KMS-11 (cell line): ENCODE measurements at regions not wholly inside any gene's neighbourhood (a gene's known extent, or its start where the extent isn't known, plus 50 kb on each side); places are given as distances from the start of the nearest gene placed in this dataset.
A peak's percentile ranks its signal among the peaks of the same experiment; 100 is the strongest.
"Not testable (repeated sequence)": the region's sequence is repeated elsewhere in the genome, so short reads cannot be mapped to it uniquely, and the experiment has no call there.

Source experiments
- H2AFZ ChIP-seq: fragments of 200-600 bp; sonication (generic); 2 replicates; pipeline ENCODE4 v1.6.1; 2016; ENCODE audit warnings: antibody characterized with exemption, mixed run types, low read depth
- H3K27ac ChIP-seq: fragments of 200-600 bp; sonication (generic); 2 replicates; pipeline ENCODE4 v1.6.1; 2016; ENCODE audit warnings: mild to moderate bottlenecking, mixed run types
- H3K27me3 ChIP-seq: fragments of 200-600 bp; sonication (generic); 2 replicates; pipeline ENCODE4 v1.6.1; 2017; ENCODE audit warnings: mild to moderate bottlenecking, low read depth, mixed run types, moderate library complexity; ENCODE audit not compliant: insufficient read depth
- H3K36me3 ChIP-seq: fragments of 200-600 bp; sonication (generic); 2 replicates; pipeline ENCODE4 v1.6.1; 2017; ENCODE audit warnings: mild to moderate bottlenecking, mixed run types; ENCODE audit not compliant: insufficient read depth
- H3K4me1 ChIP-seq: fragments of 200-600 bp; sonication (generic); 2 replicates; pipeline ENCODE4 v1.6.1; 2016; ENCODE audit warnings: mild to moderate bottlenecking, low read depth, mixed run types; ENCODE audit not compliant: poor library complexity, severe bottlenecking
- H3K4me2 ChIP-seq: fragments of 200-600 bp; sonication (generic); 2 replicates; pipeline ENCODE4 v1.7.0; 2016; ENCODE audit warnings: mild to moderate bottlenecking, mixed run types
- H3K4me3 ChIP-seq: fragments of 200-600 bp; sonication (generic); IDR thresholded peaks from 2 replicates; pipeline ENCODE4 v1.6.1; 2017; ENCODE audit warnings: low read depth, low read length, mixed read lengths; ENCODE audit not compliant: insufficient read depth
- H3K79me2 ChIP-seq: fragments of 200-600 bp; sonication (generic); 2 replicates; pipeline ENCODE4 v1.6.1; 2016; ENCODE audit warnings: low read depth, mixed run types; ENCODE audit not compliant: insufficient read depth
- H3K9ac ChIP-seq: fragments of 200-600 bp; sonication (generic); 2 replicates; pipeline ENCODE4 v1.6.1; 2016; ENCODE audit warnings: mild to moderate bottlenecking, mixed run types
- H4K20me1 ChIP-seq: fragments of 200-600 bp; sonication (generic); 2 replicates; pipeline ENCODE4 v1.6.1; 2016; ENCODE audit warnings: mild to moderate bottlenecking, mixed run types; ENCODE audit not compliant: insufficient read depth
- TF ChIP-seq, protein P1 (sequence below): fragments of 200-600 bp; sonication (generic); conservative IDR thresholded peaks from 2 replicates; pipeline ENCODE4 v1.6.1; 2017; ENCODE audit warnings: low read depth, mild to moderate bottlenecking, antibody characterized with exemption, low read length, moderate library complexity, mixed read lengths

DNA sequence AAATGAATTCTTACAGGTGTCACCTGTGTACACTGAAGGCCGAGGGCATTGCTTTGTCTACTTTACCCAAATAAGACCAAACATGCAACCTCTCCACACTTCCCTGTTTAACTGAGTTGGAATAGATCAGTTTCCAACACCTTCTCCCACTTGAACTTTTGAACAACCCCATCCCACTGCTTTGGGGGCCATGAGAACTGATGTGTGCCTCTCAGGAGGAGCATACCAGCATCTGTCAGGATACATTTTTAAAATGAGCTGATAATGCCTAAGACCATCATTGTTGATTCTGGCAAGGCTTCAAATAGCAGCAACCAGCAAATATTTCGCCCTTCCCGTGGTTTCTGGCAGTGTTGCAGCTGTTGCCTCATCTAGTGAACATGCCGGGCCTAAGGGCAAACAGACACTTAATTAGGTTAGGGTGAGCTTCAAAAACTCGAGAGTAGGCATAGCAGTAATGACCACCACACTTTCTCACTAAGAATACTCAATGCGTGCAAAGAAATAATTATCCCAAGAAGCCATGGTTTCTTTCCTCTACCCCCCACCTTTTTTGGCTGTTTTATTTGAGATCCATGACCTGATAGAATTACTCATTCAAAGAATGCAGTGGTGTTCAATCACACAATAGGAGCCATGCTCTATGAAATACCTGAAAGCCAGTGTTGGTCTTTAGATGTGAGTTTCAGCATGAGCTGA is 63.7 kb downstream of the MAP10 start:
- no peaks in the 10 kb centered on the region for H3K36me3 ChIP-seq
- H2AFZ ChIP-seq: peak overlapping the region; percentile 19; the same call in 1 of the 2 replicates
- no peaks in the 10 kb centered on the region for H4K20me1 ChIP-seq
- H3K4me3 ChIP-seq: no peak overlapping the region
- no peaks in the 10 kb centered on the region for H3K27me3 ChIP-seq
- TF ChIP-seq, protein P1, sequence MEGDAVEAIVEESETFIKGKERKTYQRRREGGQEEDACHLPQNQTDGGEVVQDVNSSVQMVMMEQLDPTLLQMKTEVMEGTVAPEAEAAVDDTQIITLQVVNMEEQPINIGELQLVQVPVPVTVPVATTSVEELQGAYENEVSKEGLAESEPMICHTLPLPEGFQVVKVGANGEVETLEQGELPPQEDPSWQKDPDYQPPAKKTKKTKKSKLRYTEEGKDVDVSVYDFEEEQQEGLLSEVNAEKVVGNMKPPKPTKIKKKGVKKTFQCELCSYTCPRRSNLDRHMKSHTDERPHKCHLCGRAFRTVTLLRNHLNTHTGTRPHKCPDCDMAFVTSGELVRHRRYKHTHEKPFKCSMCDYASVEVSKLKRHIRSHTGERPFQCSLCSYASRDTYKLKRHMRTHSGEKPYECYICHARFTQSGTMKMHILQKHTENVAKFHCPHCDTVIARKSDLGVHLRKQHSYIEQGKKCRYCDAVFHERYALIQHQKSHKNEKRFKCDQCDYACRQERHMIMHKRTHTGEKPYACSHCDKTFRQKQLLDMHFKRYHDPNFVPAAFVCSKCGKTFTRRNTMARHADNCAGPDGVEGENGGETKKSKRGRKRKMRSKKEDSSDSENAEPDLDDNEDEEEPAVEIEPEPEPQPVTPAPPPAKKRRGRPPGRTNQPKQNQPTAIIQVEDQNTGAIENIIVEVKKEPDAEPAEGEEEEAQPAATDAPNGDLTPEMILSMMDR: no peak
- H3K9ac ChIP-seq: peak overlapping the region; percentile 36; the same call in 1 of the 2 replicates
- H3K79me2 ChIP-seq: no peaks in the 10 kb centered on the region
- peak overlapping the region; percentile 44 for H3K4me2 ChIP-seq
- peaks cover 42% of the 10 kb centered on the region for H3K4me1 ChIP-seq
- peak overlapping the region; percentile 78 for H3K27ac ChIP-seq

DNA sequence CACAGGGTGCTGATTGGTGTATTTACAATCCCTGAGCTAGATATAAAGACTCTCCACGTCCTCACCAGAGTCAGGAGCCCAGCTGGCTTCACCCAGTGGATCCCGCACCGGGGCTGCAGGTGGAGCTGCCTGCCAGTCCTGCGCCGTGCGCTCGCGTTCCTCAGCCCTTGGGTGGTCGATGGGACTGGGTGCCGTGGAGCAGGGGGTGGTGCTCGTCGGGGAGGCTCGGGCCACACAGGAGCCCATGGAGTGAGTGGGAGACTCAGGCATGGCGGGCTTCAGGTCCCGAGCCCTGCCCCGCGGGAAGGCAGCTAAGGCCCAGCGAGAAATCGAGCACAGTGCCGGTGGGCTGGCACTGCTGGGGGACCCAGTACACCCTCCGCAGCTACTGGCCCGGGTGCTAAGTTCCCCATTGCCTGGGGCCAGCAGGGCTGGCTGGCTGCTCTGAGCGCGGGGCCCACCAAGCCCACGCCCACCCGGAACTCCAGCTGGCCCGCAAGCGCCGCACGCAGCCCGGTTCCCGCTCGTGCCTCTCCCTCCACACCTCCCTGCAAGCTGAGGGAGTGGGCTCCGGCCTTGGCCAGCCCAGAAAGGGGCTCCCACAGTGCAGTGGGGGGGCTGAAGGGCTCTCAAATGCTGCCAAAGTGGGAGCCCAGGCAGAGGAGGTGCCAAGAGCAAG is 66.2 kb downstream of the MAP10 start:
- H2AFZ ChIP-seq, H3K4me2 ChIP-seq, H3K79me2 ChIP-seq, H4K20me1 ChIP-seq, H3K36me3 ChIP-seq, H3K4me3 ChIP-seq, H3K27me3 ChIP-seq, H3K27ac ChIP-seq, H3K9ac ChIP-seq: not testable (repeated sequence)
- peaks cover 58% of the 10 kb centered on the region for H3K4me1 ChIP-seq

DNA sequence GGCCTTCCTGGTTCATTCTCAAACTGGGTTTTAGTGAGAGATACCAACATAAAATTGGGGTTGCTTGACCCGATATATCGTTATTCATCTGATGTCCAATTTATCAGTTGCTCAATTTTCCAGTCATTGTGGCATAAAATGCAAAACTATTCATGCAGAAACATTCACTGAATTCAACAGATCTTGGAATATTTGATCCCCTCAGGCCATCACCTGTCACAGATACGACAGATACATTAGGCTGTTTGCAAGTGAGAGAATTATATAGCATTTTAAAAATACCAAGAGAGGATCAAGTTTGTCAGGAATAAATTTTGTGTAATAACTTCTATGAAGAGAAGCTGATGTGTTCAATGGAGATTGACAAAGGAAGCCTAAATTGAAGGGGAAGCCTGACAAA is 67.1 kb downstream of the MAP10 start:
- no peak overlapping the region for H3K4me3 ChIP-seq
- TF ChIP-seq, protein P1: no peak
- no peaks in the 10 kb centered on the region for H3K36me3 ChIP-seq
- H4K20me1 ChIP-seq: no peaks in the 10 kb centered on the region
- no peak overlapping the region for H2AFZ ChIP-seq
- H3K9ac ChIP-seq: no peak overlapping the region
- H3K27ac ChIP-seq: no peak overlapping the region
- H3K4me1 ChIP-seq: peaks cover 66% of the 10 kb centered on the region
- H3K4me2 ChIP-seq: no peak overlapping the region
- no peaks in the 10 kb centered on the region for H3K79me2 ChIP-seq
- no peaks in the 10 kb centered on the region for H3K27me3 ChIP-seq

DNA sequence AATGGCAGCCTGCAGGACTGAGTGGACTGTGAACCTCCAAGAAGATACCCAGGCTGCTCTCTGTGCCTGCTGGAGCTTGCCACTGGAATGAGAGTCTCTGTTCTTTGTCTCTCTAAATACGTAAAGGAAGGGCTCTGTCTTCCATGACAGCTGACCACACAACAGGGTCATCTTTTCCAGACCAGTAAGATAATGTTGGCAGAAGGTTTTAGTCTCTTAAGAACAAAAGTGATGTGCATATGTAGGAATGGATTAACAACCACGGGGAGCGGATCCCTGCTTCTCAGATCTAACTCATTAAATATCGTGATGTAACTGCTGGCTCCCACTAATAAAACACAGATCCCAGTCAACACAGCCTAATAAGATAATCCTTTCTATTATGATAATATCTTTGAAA is 67.5 kb downstream of the MAP10 start:
- Histone ChIP-seq H3K4me3 (no peak overlapping the region), H3K79me2 (no peaks in the 10 kb centered on the region), H3K36me3 (no peaks in the 10 kb centered on the region), H2AFZ (no peak overlapping the region), H3K27ac (no peak overlapping the region), H3K4me2 (no peak overlapping the region), H4K20me1 (no peaks in the 10 kb centered on the region), H3K4me1 (peaks cover 68% of the 10 kb centered on the region), H3K9ac (no peak overlapping the region), H3K27me3 (no peaks in the 10 kb centered on the region)
- TF ChIP-seq, protein P1: no peak

DNA sequence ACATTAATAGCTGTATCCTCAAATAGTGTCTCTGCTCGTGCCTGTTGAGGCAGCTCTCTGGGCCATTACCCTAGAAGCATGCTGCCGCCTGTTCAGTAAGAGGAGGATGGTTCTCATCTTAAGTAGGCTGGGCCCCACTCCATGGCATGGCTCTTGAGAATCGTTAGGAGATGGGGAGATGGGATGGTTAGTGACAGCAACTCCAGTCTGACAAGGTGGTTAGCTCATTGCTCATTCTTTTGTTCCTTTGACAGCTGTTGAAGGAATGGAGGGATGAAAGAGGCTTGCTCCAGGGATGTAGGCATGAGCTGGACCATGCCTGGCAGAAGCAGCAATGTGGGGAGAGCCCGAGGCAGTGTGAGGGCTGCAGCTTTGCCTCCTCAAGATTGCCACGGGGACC is 68.2 kb downstream of the MAP10 start:
- TF ChIP-seq, protein P1: no peak

More for the DNA sequence above, 68.2 kb downstream of the MAP10 start:
- peaks cover 66% of the 10 kb centered on the region for H3K4me1 ChIP-seq
- H3K79me2 ChIP-seq: no peaks in the 10 kb centered on the region
- H3K36me3 ChIP-seq: no peaks in the 10 kb centered on the region
- no peak overlapping the region for H3K4me3 ChIP-seq
- H3K4me2 ChIP-seq: no peak overlapping the region
- no peak overlapping the region for H3K27ac ChIP-seq
- H2AFZ ChIP-seq: no peak overlapping the region
- no peaks in the 10 kb centered on the region for H4K20me1 ChIP-seq
- no peak overlapping the region for H3K9ac ChIP-seq
- H3K27me3 ChIP-seq: no peaks in the 10 kb centered on the region; the same call in 1 of the 2 replicates
